WTC11 (cell line): ENCODE measurements at regions not wholly inside any gene's neighbourhood (a gene's known extent, or its start where the extent isn't known, plus 50 kb on each side); places are given as distances from the start of the nearest gene placed in this dataset.

Source experiments
- ATAC-seq: fragments of 200-7000 bp; cut with Tn5 transposase; 2 replicates; pipeline ENCODE4 v1.10.0; 2021; ENCODE audit warnings: mild to moderate bottlenecking, moderate library complexity
- CTCF ChIA-PET: fragments of 300-600 bp; sonication (Branson Sonifier 250); formaldehyde crosslinking; loops from one replicate; lab custom pipeline; 2021; ENCODE audit warnings: antibody characterized with exemption; lab: Charles Lee
- POLR2A ChIA-PET: fragments of 350-600 bp; sonication (Branson Sonifier 250); formaldehyde crosslinking; loops from one replicate; lab custom pipeline; 2021; ENCODE audit warnings: antibody characterized with exemption; lab: Charles Lee
- DNase-seq: peaks from one replicate; pipeline ENCODE4 v3.0.0; 2021; ENCODE audit warnings: low spot score
- H3K27ac Mint-ChIP-seq: 2 replicates; pipeline ENCODE4 v1.8.0; 2021; ENCODE audit warnings: mixed read lengths
- H3K27me3 Mint-ChIP-seq: 2 replicates; pipeline ENCODE4 v1.8.0; 2021; ENCODE audit warnings: low read depth, mild to moderate bottlenecking, moderate library complexity, mixed read lengths
- H3K36me3 Mint-ChIP-seq: 2 replicates; pipeline ENCODE4 v1.8.0; 2021; ENCODE audit warnings: mixed read lengths
- H3K4me1 Mint-ChIP-seq: 2 replicates; pipeline ENCODE4 v1.8.0; 2022; ENCODE audit warnings: mixed read lengths
- H3K4me3 Mint-ChIP-seq: 2 replicates; pipeline ENCODE4 v1.8.0; 2021; ENCODE audit warnings: mild to moderate bottlenecking, moderate library complexity, mixed read lengths
- H3K9me3 Mint-ChIP-seq: 2 replicates; pipeline ENCODE4 v1.8.0; 2021; ENCODE audit warnings: mixed read lengths
- ATF1 ChIP-seq: sonication (generic); formaldehyde crosslinking; IDR thresholded peaks from 2 replicates; pipeline ENCODE4 v1.8.1; 2023; ENCODE audit warnings: mild to moderate bottlenecking, moderate library complexity, missing genetic modification reagents
- CBFB ChIP-seq: sonication (generic); formaldehyde crosslinking; IDR thresholded peaks from 2 replicates; pipeline ENCODE4 v1.8.1; 2022; ENCODE audit warnings: mild to moderate bottlenecking, low read depth, missing genetic modification reagents
- CREB1 ChIP-seq: sonication (generic); formaldehyde crosslinking; IDR thresholded peaks from 2 replicates; pipeline ENCODE4 v1.8.0; 2023; ENCODE audit warnings: mild to moderate bottlenecking, missing genetic modification reagents
- EMX1 ChIP-seq: fragments of 250-450 bp; sonication (Bioruptor Pico); IDR thresholded peaks from 2 replicates; pipeline ENCODE4 v1.8.0; 2021; ENCODE audit warnings: mild to moderate bottlenecking
- JUN ChIP-seq: sonication (generic); formaldehyde crosslinking; IDR thresholded peaks from 2 replicates; pipeline ENCODE4 v1.8.0; 2023; ENCODE audit warnings: mild to moderate bottlenecking, missing genetic modification reagents
- NR3C1 ChIP-seq: sonication (generic); formaldehyde crosslinking; conservative IDR thresholded peaks from 2 replicates; pipeline ENCODE4 v1.8.1; 2023; ENCODE audit warnings: low read depth, mild to moderate bottlenecking, missing genetic modification reagents
- RORB ChIP-seq: fragments of 250-450 bp; sonication (Bioruptor Pico); IDR thresholded peaks from 2 replicates; pipeline ENCODE4 v1.9.0; 2021; ENCODE audit warnings: mild to moderate bottlenecking
- SMAD4 ChIP-seq: sonication (generic); formaldehyde crosslinking; IDR thresholded peaks from 2 replicates; pipeline ENCODE4 v1.8.0; 2022; ENCODE audit warnings: mild to moderate bottlenecking, missing genetic modification reagents
- TEAD1 ChIP-seq: sonication (generic); formaldehyde crosslinking; IDR thresholded peaks from 2 replicates; pipeline ENCODE4 v1.8.0; 2022; ENCODE audit warnings: mild to moderate bottlenecking, missing genetic modification reagents
- ZNF232 ChIP-seq: sonication (generic); formaldehyde crosslinking; IDR thresholded peaks from 2 replicates; pipeline ENCODE4 v1.8.0; 2022; ENCODE audit warnings: mild to moderate bottlenecking, missing genetic modification reagents
- ZNF423 ChIP-seq: fragments of 250-450 bp; sonication (Bioruptor Pico); IDR thresholded peaks from 2 replicates; pipeline ENCODE4 v2.1.2; 2022; ENCODE audit warnings: mild to moderate bottlenecking, moderate library complexity
- TF ChIP-seq, protein P1 (sequence below): fragments of 250-450 bp; sonication (Bioruptor Pico); IDR thresholded peaks from 2 replicates; pipeline ENCODE4 v1.8.0; 2021; ENCODE audit warnings: mild to moderate bottlenecking
- TF ChIP-seq, protein P2 (sequence below): sonication (generic); formaldehyde crosslinking; conservative IDR thresholded peaks from 2 replicates; pipeline ENCODE4 v1.8.1; 2023; ENCODE audit warnings: mild to moderate bottlenecking, low read depth, missing genetic modification reagents, moderate library complexity
- TF ChIP-seq, protein P3 (sequence below): sonication (generic); formaldehyde crosslinking; IDR thresholded peaks from 2 replicates; pipeline ENCODE4 v1.8.1; 2023; ENCODE audit warnings: mild to moderate bottlenecking, missing genetic modification reagents
- TF ChIP-seq, protein P4 (sequence below): fragments of 250-450 bp; sonication (Bioruptor Pico); IDR thresholded peaks from 2 replicates; pipeline ENCODE4 v1.9.0; 2021; ENCODE audit warnings: moderate library complexity, mild to moderate bottlenecking, inconsistent platforms, borderline replicate concordance
- TF ChIP-seq, protein P5 (sequence below): sonication (generic); formaldehyde crosslinking; IDR thresholded peaks from 2 replicates; pipeline ENCODE4 v1.8.0; 2022; ENCODE audit warnings: mild to moderate bottlenecking, missing genetic modification reagents
- TF ChIP-seq, protein P6 (sequence below): sonication (generic); formaldehyde crosslinking; IDR thresholded peaks from 2 replicates; pipeline ENCODE4 v1.8.1; 2023; ENCODE audit warnings: mild to moderate bottlenecking, missing genetic modification reagents
- TF ChIP-seq, protein P7 (sequence below): sonication (generic); formaldehyde crosslinking; conservative IDR thresholded peaks from 2 replicates; pipeline ENCODE4 v1.8.1; 2022; ENCODE audit warnings: mild to moderate bottlenecking, missing genetic modification reagents

DNA sequence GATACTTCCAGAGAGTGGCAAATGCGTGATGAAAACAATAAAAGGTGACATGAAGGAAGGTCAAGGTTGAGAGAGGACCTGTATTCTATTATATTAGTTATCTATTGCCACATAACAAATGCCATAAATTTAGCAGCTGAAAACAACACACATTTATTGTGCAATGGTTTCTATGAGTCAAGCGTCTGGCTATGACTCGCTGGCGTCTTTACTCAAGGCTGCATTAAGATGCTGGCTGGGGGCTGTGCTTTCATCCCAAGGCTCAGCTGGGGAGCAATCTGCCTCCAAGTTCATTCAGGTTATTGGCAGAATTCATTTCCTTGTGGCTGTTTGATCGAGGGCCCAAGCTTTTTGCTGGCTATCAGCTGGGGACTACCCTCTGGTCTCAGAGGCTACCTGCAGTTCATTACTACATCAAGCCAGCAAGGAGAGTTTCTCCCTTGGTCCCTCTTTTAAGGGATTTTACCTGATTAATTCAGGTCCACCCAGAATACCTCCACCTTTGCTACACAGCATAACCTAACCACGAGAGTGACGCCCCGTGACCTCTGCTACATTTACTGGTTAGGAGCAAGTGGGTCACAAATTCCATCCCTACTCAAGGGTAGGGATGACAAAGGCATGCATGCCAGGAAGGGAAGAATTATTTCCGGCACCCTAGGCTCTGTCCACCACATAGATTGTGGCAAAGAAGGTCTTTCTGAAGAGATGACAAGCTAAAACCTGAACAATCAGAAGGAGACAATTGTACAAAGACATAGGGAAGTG lies 549.1 kb downstream of the MN1 start:
- H3K27me3 Mint-ChIP-seq, result peaks cover 6% of the 10 kb centered on the region; the same call in 1 of the 2 replicates
- ChIA-PET CTCF (no interaction called here), POLR2A (no interaction called here)
- ATAC-seq, result no peak
- H3K4me1 Mint-ChIP-seq, result peaks cover 7% of the 10 kb centered on the region
- no peak overlapping the region for H3K4me3 Mint-ChIP-seq
- H3K9me3 Mint-ChIP-seq, result peaks cover 16% of the 10 kb centered on the region
- DNase-seq, result no peak
- TF ChIP-seq, protein P1, sequence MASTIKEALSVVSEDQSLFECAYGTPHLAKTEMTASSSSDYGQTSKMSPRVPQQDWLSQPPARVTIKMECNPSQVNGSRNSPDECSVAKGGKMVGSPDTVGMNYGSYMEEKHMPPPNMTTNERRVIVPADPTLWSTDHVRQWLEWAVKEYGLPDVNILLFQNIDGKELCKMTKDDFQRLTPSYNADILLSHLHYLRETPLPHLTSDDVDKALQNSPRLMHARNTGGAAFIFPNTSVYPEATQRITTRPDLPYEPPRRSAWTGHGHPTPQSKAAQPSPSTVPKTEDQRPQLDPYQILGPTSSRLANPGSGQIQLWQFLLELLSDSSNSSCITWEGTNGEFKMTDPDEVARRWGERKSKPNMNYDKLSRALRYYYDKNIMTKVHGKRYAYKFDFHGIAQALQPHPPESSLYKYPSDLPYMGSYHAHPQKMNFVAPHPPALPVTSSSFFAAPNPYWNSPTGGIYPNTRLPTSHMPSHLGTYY, result no peak
- no peak for TF ChIP-seq EMX1
- TF ChIP-seq, protein P2, sequence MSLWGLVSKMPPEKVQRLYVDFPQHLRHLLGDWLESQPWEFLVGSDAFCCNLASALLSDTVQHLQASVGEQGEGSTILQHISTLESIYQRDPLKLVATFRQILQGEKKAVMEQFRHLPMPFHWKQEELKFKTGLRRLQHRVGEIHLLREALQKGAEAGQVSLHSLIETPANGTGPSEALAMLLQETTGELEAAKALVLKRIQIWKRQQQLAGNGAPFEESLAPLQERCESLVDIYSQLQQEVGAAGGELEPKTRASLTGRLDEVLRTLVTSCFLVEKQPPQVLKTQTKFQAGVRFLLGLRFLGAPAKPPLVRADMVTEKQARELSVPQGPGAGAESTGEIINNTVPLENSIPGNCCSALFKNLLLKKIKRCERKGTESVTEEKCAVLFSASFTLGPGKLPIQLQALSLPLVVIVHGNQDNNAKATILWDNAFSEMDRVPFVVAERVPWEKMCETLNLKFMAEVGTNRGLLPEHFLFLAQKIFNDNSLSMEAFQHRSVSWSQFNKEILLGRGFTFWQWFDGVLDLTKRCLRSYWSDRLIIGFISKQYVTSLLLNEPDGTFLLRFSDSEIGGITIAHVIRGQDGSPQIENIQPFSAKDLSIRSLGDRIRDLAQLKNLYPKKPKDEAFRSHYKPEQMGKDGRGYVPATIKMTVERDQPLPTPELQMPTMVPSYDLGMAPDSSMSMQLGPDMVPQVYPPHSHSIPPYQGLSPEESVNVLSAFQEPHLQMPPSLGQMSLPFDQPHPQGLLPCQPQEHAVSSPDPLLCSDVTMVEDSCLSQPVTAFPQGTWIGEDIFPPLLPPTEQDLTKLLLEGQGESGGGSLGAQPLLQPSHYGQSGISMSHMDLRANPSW (CRISPR knock-in tag), result no peak
- TF ChIP-seq, protein P3, sequence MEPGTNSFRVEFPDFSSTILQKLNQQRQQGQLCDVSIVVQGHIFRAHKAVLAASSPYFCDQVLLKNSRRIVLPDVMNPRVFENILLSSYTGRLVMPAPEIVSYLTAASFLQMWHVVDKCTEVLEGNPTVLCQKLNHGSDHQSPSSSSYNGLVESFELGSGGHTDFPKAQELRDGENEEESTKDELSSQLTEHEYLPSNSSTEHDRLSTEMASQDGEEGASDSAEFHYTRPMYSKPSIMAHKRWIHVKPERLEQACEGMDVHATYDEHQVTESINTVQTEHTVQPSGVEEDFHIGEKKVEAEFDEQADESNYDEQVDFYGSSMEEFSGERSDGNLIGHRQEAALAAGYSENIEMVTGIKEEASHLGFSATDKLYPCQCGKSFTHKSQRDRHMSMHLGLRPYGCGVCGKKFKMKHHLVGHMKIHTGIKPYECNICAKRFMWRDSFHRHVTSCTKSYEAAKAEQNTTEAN (CRISPR knock-in tag), result no peak
- TF ChIP-seq, protein P4, sequence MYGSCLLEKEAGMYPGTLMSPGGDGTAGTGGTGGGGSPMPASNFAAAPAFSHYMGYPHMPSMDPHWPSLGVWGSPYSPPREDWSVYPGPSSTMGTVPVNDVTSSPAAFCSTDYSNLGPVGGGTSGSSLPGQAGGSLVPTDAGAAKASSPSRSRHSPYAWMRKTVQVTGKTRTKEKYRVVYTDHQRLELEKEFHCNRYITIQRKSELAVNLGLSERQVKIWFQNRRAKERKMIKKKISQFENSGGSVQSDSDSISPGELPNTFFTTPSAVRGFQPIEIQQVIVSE (CRISPR knock-in tag), result no peak
- no peak for TF ChIP-seq JUN
- TF ChIP-seq, protein P5, sequence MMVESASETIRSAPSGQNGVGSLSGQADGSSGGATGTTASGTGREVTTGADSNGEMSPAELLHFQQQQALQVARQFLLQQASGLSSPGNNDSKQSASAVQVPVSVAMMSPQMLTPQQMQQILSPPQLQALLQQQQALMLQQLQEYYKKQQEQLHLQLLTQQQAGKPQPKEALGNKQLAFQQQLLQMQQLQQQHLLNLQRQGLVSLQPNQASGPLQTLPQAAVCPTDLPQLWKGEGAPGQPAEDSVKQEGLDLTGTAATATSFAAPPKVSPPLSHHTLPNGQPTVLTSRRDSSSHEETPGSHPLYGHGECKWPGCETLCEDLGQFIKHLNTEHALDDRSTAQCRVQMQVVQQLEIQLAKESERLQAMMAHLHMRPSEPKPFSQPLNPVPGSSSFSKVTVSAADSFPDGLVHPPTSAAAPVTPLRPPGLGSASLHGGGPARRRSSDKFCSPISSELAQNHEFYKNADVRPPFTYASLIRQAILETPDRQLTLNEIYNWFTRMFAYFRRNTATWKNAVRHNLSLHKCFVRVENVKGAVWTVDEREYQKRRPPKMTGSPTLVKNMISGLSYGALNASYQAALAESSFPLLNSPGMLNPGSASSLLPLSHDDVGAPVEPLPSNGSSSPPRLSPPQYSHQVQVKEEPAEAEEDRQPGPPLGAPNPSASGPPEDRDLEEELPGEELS (CRISPR knock-in tag), result no peak
- TF ChIP-seq SMAD4, result no peak
- TF ChIP-seq ZNF232 (CRISPR knock-in tag), result no peak
- no peak for TF ChIP-seq CREB1 (CRISPR knock-in tag)
- TF ChIP-seq TEAD1 (CRISPR knock-in tag), result no peak
- TF ChIP-seq, protein P6, sequence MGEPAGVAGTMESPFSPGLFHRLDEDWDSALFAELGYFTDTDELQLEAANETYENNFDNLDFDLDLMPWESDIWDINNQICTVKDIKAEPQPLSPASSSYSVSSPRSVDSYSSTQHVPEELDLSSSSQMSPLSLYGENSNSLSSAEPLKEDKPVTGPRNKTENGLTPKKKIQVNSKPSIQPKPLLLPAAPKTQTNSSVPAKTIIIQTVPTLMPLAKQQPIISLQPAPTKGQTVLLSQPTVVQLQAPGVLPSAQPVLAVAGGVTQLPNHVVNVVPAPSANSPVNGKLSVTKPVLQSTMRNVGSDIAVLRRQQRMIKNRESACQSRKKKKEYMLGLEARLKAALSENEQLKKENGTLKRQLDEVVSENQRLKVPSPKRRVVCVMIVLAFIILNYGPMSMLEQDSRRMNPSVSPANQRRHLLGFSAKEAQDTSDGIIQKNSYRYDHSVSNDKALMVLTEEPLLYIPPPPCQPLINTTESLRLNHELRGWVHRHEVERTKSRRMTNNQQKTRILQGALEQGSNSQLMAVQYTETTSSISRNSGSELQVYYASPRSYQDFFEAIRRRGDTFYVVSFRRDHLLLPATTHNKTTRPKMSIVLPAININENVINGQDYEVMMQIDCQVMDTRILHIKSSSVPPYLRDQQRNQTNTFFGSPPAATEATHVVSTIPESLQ (CRISPR knock-in tag), result no peak
- TF ChIP-seq, protein P7, sequence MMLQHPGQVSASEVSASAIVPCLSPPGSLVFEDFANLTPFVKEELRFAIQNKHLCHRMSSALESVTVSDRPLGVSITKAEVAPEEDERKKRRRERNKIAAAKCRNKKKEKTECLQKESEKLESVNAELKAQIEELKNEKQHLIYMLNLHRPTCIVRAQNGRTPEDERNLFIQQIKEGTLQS (CRISPR knock-in tag), result no peak
- TF ChIP-seq ZNF423 (CRISPR knock-in tag), result no peak
- TF ChIP-seq NR3C1, result no peak
- no peak for TF ChIP-seq ATF1 (CRISPR knock-in tag)
- no peak for TF ChIP-seq RORB
- no peak for TF ChIP-seq CBFB
- H3K36me3 Mint-ChIP-seq, result peaks cover 9% of the 10 kb centered on the region
- H3K27ac Mint-ChIP-seq, result no peak overlapping the region
